ENCODE measurements at regions not wholly inside any gene's neighbourhood (a gene's known extent, or its start where the extent isn't known, plus 50 kb on each side); places are given as distances from the start of the nearest gene placed in this dataset.

DNA sequence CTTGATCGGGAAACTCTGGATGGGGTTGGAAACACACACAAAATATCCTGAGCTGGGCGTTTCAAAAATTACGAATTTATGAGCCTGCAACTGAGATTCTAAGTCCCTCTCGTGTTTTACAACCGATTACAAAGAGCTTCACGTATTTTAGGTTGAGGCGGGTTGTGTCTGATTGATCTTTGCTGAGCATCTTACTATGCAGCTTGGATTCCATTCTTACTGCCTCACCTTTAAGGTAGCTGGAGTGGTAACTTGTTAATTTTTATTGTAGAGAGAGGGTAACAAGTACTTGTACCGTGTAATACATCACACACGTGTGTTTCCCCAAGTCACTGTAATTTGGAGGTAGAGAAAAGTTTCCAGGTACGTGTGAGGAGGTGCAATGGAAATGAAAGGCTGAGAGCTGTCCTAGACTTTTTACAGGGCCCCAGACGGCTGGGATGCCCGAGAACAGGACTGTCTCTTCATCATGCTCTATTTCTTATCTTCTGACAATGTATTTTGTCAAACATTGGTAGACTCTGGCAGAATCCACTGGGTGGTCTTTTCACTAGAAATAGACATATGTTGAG, 97.8 kb upstream of the TENM3 start:
- no peak for TF ChIP-seq CTCF (IDR thresholded peaks at IDR 0.05; ENCODE audit: low read depth, low read length)
- H3K9me3 ChIP-seq, result no peaks in the 10 kb centered on the region; the same call in 1 of the 2 replicates
- peaks cover 15% of the 10 kb centered on the region for H3K4me1 ChIP-seq
- DNase-seq, result peak; percentile 29
- peaks cover 5% of the 10 kb centered on the region; the same call in 1 of the 2 replicates for H3K36me3 ChIP-seq
- H3K27me3 ChIP-seq, result no peaks in the 10 kb centered on the region
- peak overlapping the region; percentile 88 for H3K4me3 ChIP-seq (ENCODE audit: low read depth, low read length)

DNA sequence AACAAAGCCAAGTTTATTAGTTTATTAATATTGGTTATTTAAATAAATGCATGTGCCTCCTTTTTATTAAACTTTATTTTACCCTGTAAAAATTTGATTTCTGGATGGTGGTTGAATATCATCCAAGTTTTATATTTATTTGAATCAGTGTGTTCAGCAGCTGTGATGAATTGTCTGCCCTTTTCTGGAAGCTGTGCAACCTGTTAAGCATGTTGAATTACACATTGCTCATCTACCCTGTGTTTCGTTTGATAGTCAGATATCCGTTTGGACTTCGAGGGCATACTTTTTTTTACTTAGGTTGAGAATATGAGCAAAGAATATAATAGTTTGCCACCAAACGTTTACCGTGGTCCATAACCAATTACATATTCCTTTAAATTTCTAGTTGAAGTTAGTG, 95.8 kb upstream of the TENM3 start:
- Histone ChIP-seq H3K27me3 (no peaks in the 10 kb centered on the region), H3K36me3 (peaks cover 3% of the 10 kb centered on the region; the same call in 1 of the 2 replicates), H3K9me3 (no peaks in the 10 kb centered on the region; the same call in 1 of the 2 replicates), H3K4me3 (ENCODE audit: low read depth, low read length) (peak overlapping the region; percentile 88), H3K4me1 (peaks cover 15% of the 10 kb centered on the region)
- no peak for DNase-seq
- no peak for TF ChIP-seq CTCF (IDR thresholded peaks at IDR 0.05; ENCODE audit: low read depth, low read length)

DNA sequence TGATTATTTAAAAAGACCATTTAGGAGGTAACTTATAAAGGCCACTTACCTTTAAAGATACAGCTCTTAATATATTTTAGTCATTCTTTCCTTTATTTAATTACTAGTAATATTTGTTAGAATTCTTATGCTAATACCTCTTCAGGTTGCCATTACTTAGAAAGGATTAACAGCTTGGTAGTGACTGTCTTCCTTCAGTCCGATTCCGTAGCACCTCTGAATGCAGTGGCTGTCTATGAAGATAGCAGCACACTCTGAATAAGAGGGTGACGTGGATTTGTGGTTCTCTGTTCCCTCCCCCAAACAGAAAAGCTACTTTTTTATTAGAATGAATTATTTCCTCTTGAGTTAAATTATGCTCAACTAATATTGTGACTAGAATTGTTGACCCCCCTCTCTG, 92.6 kb upstream of the TENM3 start:
- no peaks in the 10 kb centered on the region for H3K36me3 ChIP-seq
- H3K9me3 ChIP-seq, result no peaks in the 10 kb centered on the region
- no peak for TF ChIP-seq CTCF (IDR thresholded peaks at IDR 0.05; ENCODE audit: low read depth, low read length)
- H3K4me3 ChIP-seq (ENCODE audit: low read depth, low read length), result no peak overlapping the region
- H3K4me1 ChIP-seq, result peaks cover 35% of the 10 kb centered on the region
- no peak for DNase-seq
- no peaks in the 10 kb centered on the region for H3K27me3 ChIP-seq

DNA sequence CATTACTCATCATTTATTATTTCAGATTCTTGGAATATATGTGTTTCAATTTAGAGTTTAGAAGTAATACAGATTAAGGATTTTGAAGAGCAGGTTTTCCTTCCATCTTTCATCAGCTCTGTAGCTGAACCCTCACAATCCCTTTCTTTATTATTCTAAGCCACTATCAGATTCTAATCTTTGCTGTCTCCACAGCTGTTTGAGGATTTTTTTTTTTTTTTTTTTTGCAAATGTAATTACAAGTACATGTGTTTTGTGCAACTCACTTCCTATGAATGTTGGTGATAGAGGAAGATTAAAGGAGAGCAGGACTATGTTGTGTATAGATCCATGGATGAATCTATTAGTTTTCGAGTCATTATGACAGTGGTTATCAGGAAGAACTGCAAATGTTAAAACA, 87.4 kb upstream of the TENM3 start:
- Histone ChIP-seq H3K36me3 (peaks cover 12% of the 10 kb centered on the region), H3K9me3 (no peaks in the 10 kb centered on the region), H3K4me1 (peaks cover 23% of the 10 kb centered on the region), H3K27me3 (no peaks in the 10 kb centered on the region), H3K4me3 (ENCODE audit: low read depth, low read length) (no peak overlapping the region)
- DNase-seq, result no peak
- TF ChIP-seq CTCF (IDR thresholded peaks at IDR 0.05; ENCODE audit: low read depth, low read length), result no peak

- Histone ChIP-seq H3K4me3 (ENCODE audit: low read depth, low read length) (no peak overlapping the region), H3K36me3 (peaks cover 3% of the 10 kb centered on the region; the same call in 1 of the 2 replicates), H3K9me3 (no peaks in the 10 kb centered on the region), H3K27me3 (no peaks in the 10 kb centered on the region), H3K4me1 (peaks cover 3% of the 10 kb centered on the region)
- no peak for TF ChIP-seq CTCF (IDR thresholded peaks at IDR 0.05; ENCODE audit: low read depth, low read length)
- no peak for DNase-seq
Measured at GRCh38 chr4:182163180-182163579, 80.0 kb upstream of the TENM3 start.

DNA sequence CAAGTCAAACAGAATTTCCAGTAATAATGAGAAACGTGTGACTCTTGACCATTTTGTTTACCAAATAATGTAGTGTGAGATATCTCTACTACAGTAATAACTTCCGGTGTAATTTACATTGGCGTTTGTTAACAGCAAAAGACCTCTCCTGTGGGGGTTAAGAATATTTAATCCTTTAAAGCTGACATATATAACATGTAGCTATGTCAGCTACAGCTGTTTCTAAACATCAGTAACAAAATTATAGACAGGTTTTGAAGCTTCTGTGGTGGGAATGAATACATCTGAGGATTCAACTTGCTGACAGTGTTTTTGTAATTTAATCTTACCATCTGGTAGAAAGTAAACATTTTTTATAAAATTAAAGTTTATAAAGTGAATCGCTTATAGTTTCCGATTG, 73.6 kb upstream of the TENM3 start:
- DNase-seq, result no peak
- H3K36me3 ChIP-seq, result no peaks in the 10 kb centered on the region
- H3K4me1 ChIP-seq, result peaks cover 20% of the 10 kb centered on the region
- H3K4me3 ChIP-seq (ENCODE audit: low read depth, low read length), result no peak overlapping the region
- no peaks in the 10 kb centered on the region for H3K9me3 ChIP-seq
- H3K27me3 ChIP-seq, result no peaks in the 10 kb centered on the region
- no peak for TF ChIP-seq CTCF (IDR thresholded peaks at IDR 0.05; ENCODE audit: low read depth, low read length)
